Caco-2 (cell line): ENCODE measurements at regions not wholly inside any gene's neighbourhood (a gene's known extent, or its start where the extent isn't known, plus 50 kb on each side); places are given as distances from the start of the nearest gene placed in this dataset.

Source experiments
- BruUV-seq: library from RNA; stranded (reverse); fragments of 400-500 nt; replicated peaks from 2 replicates; lab custom pipeline; 2021; lab: Mats Ljungman, UMichigan
- CTCF ChIA-PET: fragments of 300-600 bp; sonication (Branson Sonifier 250); formaldehyde crosslinking; loops from one replicate; lab custom pipeline; 2022; ENCODE audit warnings: antibody characterized with exemption; lab: Charles Lee
- POLR2A ChIA-PET: fragments of 300-600 bp; sonication (Branson Sonifier 250); formaldehyde crosslinking; loops from one replicate; lab custom pipeline; 2022; ENCODE audit warnings: antibody characterized with exemption; lab: Charles Lee
- DNase-seq, 2 experiments: peaks; one replicate each; pipeline versions ENCODE4 v3.0.0 to v3.0.0-alpha.2; 2020 to 2022
- H3K27me3 ChIP-seq: replicated peaks from 2 replicates; pipeline ENCODE4 v1.6.0; 2011; ENCODE audit warnings: low read length; ENCODE audit not compliant: control insufficient read depth, insufficient read depth
- H3K36me3 ChIP-seq: 2 replicates; pipeline ENCODE4 v1.5.1; 2011; ENCODE audit warnings: low read length; ENCODE audit not compliant: control insufficient read depth, insufficient read depth
- H3K4me1 ChIP-seq: fragments of 250-450 bp; sonication (Bioruptor Pico); 2 replicates; pipeline ENCODE4 v1.5.1; 2020; ENCODE audit warnings: mild to moderate bottlenecking
- H3K4me3 ChIP-seq: 2 replicates; pipeline ENCODE4 v1.5.1; 2011; ENCODE audit warnings: low read depth, mild to moderate bottlenecking, control low read depth, low read length
- H3K9me3 ChIP-seq: fragments of 250-450 bp; sonication (Bioruptor Pico); 2 replicates; pipeline ENCODE4 v1.5.1; 2020; ENCODE audit warnings: mild to moderate bottlenecking, moderate library complexity
- H3K27ac Mint-ChIP-seq: one replicate; pipeline ENCODE4 v1.8.0; 2022; ENCODE audit warnings: mixed read lengths; ENCODE audit not compliant: unreplicated experiment
- H3K27me3 Mint-ChIP-seq: one replicate; pipeline ENCODE4 v1.8.0; 2022; ENCODE audit warnings: mixed read lengths; ENCODE audit not compliant: insufficient read depth, unreplicated experiment
- H3K36me3 Mint-ChIP-seq: one replicate; pipeline ENCODE4 v1.8.0; 2022; ENCODE audit warnings: mild to moderate bottlenecking, mixed read lengths; ENCODE audit not compliant: insufficient read depth, unreplicated experiment
- H3K4me1 Mint-ChIP-seq: one replicate; pipeline ENCODE4 v1.8.0; 2022; ENCODE audit warnings: low read depth, mixed read lengths; ENCODE audit not compliant: unreplicated experiment
- H3K4me3 Mint-ChIP-seq: one replicate; pipeline ENCODE4 v1.8.0; 2022; ENCODE audit warnings: mild to moderate bottlenecking, moderate library complexity, mixed read lengths; ENCODE audit not compliant: unreplicated experiment
- H3K9me3 Mint-ChIP-seq: one replicate; pipeline ENCODE4 v1.8.0; 2022; ENCODE audit warnings: mixed read lengths; ENCODE audit not compliant: unreplicated experiment
- intact Hi-C: fragments of 100-400 bp; cut with micrococcal nuclease; formaldehyde crosslinking; loops from one replicate; pipeline ENCODE4 v1.10.0; 2022; ENCODE audit not compliant: unreplicated experiment
- TF ChIP-seq, protein P1 (sequence below), 2 experiments: fragments of 200-600 bp in 1 of 2; IDR thresholded peaks; 1 replicate in 1 of 2; 2 replicates in 1 of 2; pipeline versions ENCODE4 v1.5.1 to v1.8.0; 2011 to 2022; ENCODE audit warnings: antibody characterized with exemption in 1 of 2, control low read depth in 1 of 2, inconsistent platforms in 1 of 2, low read depth in 1 of 2, low read length in 1 of 2, mild to moderate bottlenecking in 1 of 2, moderate library complexity in 1 of 2; ENCODE audit not compliant: insufficient read depth in 1 of 2, severe bottlenecking in 1 of 2, unreplicated experiment in 1 of 2

- no peaks in the 10 kb centered on the region for H3K36me3 Mint-ChIP-seq
- H3K27me3 ChIP-seq = no peaks in the 10 kb centered on the region
- TF ChIP-seq, protein P1, sequence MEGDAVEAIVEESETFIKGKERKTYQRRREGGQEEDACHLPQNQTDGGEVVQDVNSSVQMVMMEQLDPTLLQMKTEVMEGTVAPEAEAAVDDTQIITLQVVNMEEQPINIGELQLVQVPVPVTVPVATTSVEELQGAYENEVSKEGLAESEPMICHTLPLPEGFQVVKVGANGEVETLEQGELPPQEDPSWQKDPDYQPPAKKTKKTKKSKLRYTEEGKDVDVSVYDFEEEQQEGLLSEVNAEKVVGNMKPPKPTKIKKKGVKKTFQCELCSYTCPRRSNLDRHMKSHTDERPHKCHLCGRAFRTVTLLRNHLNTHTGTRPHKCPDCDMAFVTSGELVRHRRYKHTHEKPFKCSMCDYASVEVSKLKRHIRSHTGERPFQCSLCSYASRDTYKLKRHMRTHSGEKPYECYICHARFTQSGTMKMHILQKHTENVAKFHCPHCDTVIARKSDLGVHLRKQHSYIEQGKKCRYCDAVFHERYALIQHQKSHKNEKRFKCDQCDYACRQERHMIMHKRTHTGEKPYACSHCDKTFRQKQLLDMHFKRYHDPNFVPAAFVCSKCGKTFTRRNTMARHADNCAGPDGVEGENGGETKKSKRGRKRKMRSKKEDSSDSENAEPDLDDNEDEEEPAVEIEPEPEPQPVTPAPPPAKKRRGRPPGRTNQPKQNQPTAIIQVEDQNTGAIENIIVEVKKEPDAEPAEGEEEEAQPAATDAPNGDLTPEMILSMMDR (IDR thresholded peaks at IDR 0.05; ENCODE audit: insufficient read depth in 1 of 2, low read depth in 1 of 2, low read length in 1 of 2, severe bottlenecking in 1 of 2, unreplicated experiment in 1 of 2) = no peak
- no peak overlapping the region for H3K4me3 ChIP-seq
- no TSS peak for BruUV-seq
- no peaks in the 10 kb centered on the region for H3K36me3 ChIP-seq
- no peaks in the 10 kb centered on the region for H3K9me3 Mint-ChIP-seq
- no peak overlapping the region for H3K27ac Mint-ChIP-seq
- H3K4me3 Mint-ChIP-seq = no peak overlapping the region
- ChIA-PET CTCF (no interaction called here), POLR2A (no interaction called here)
- peaks cover 8% of the 10 kb centered on the region for H3K27me3 Mint-ChIP-seq
- intact Hi-C loops = no loop called here
- H3K4me1 ChIP-seq = no peaks in the 10 kb centered on the region
- no peaks in the 10 kb centered on the region for H3K4me1 Mint-ChIP-seq
- H3K9me3 ChIP-seq = no peaks in the 10 kb centered on the region
- no peak for DNase-seq
Measured at GRCh38 chr2:59787095-59787494, 766.4 kb downstream of the BCL11A start.

- H3K9me3 Mint-ChIP-seq = no peaks in the 10 kb centered on the region
- H3K36me3 Mint-ChIP-seq = no peaks in the 10 kb centered on the region
- no TSS peak for BruUV-seq
- peaks cover 8% of the 10 kb centered on the region for H3K27me3 Mint-ChIP-seq
- no peak for DNase-seq
- no peaks in the 10 kb centered on the region for H3K4me1 Mint-ChIP-seq
- Histone ChIP-seq H3K4me3 (no peak overlapping the region), H3K36me3 (no peaks in the 10 kb centered on the region), H3K27me3 (no peaks in the 10 kb centered on the region), H3K9me3 (no peaks in the 10 kb centered on the region), H3K4me1 (no peaks in the 10 kb centered on the region)
- intact Hi-C loops = no loop called here
- POLR2A ChIA-PET = no interaction called here
- H3K4me3 Mint-ChIP-seq = no peak overlapping the region
- CTCF ChIA-PET = no interaction called here
- TF ChIP-seq, protein P1 (IDR thresholded peaks at IDR 0.05; ENCODE audit: insufficient read depth in 1 of 2, low read depth in 1 of 2, low read length in 1 of 2, severe bottlenecking in 1 of 2, unreplicated experiment in 1 of 2) = no peak
- H3K27ac Mint-ChIP-seq = no peak overlapping the region
Measured at GRCh38 chr2:59786684-59787083, 766.8 kb downstream of the BCL11A start.

- CTCF ChIA-PET = no interaction called here
- TF ChIP-seq, protein P1 (IDR thresholded peaks at IDR 0.05; ENCODE audit: insufficient read depth in 1 of 2, low read depth in 1 of 2, low read length in 1 of 2, severe bottlenecking in 1 of 2, unreplicated experiment in 1 of 2) = no peak
- POLR2A ChIA-PET = no interaction called here
- Histone ChIP-seq H3K4me3 (no peak overlapping the region), H3K36me3 (no peaks in the 10 kb centered on the region), H3K27me3 (no peaks in the 10 kb centered on the region), H3K9me3 (no peaks in the 10 kb centered on the region), H3K4me1 (no peaks in the 10 kb centered on the region)
- H3K4me1 Mint-ChIP-seq = no peaks in the 10 kb centered on the region
- H3K36me3 Mint-ChIP-seq = no peaks in the 10 kb centered on the region
- no TSS peak for BruUV-seq
- no peak for DNase-seq
- H3K4me3 Mint-ChIP-seq = no peak overlapping the region
- H3K27me3 Mint-ChIP-seq = peaks cover 4% of the 10 kb centered on the region
- no peak overlapping the region for H3K27ac Mint-ChIP-seq
- H3K9me3 Mint-ChIP-seq = no peaks in the 10 kb centered on the region
- intact Hi-C loops = no loop called here
Measured at GRCh38 chr2:59779571-59779970, 773.9 kb downstream of the BCL11A start.
